Activated CD8-positive, alpha-beta T cell treated with anti-CD3 and anti-CD28 coated beads for 36 hours (primary cell): ENCODE measurements at regions not wholly inside any gene's neighbourhood (a gene's known extent, or its start where the extent isn't known, plus 50 kb on each side); places are given as distances from the start of the nearest gene placed in this dataset.

ENCODE experiments used
- ATAC-seq: fragments of 200-7000 bp; cut with Tn5 transposase; one replicate; pipeline ENCODE4 v1.10.0; 2021; ENCODE audit warnings: mild to moderate bottlenecking, moderate library complexity
- CTCF ChIA-PET: fragments of 350-600 bp; sonication (Branson Sonifier 250); formaldehyde crosslinking; loops from one replicate; lab custom pipeline; 2021; ENCODE audit warnings: antibody characterized with exemption; lab: Charles Lee
- POLR2A ChIA-PET: fragments of 350-600 bp; sonication (Branson Sonifier 250); formaldehyde crosslinking; loops from one replicate; lab custom pipeline; 2021; ENCODE audit warnings: antibody characterized with exemption; lab: Charles Lee
- DNase-seq: peaks from one replicate; pipeline ENCODE4 v3.0.0-alpha.2; 2020
- H3K27ac Mint-ChIP-seq: one replicate; pipeline ENCODE4 v1.8.0; 2021; ENCODE audit warnings: mild to moderate bottlenecking, mixed read lengths
- H3K27me3 Mint-ChIP-seq: one replicate; pipeline ENCODE4 v1.8.0; 2021; ENCODE audit warnings: mixed read lengths
- H3K36me3 Mint-ChIP-seq: one replicate; pipeline ENCODE4 v1.8.0; 2021; ENCODE audit warnings: low read depth, mixed read lengths
- H3K4me1 Mint-ChIP-seq: one replicate; pipeline ENCODE4 v1.8.0; 2021; ENCODE audit warnings: low read depth, mixed read lengths
- H3K4me3 Mint-ChIP-seq: one replicate; pipeline ENCODE4 v1.8.0; 2021; ENCODE audit warnings: mild to moderate bottlenecking, moderate library complexity, mixed read lengths
- H3K9me3 Mint-ChIP-seq: one replicate; pipeline ENCODE4 v1.8.0; 2021; ENCODE audit warnings: mixed read lengths
- intact Hi-C: fragments of 100-400 bp; cut with micrococcal nuclease; formaldehyde crosslinking; loops from one replicate; pipeline ENCODE4 v1.10.0; 2022
- TF ChIP-seq, protein P1 (sequence below): fragments of 200-600 bp; IDR thresholded peaks from one replicate; pipeline ENCODE4 v1.8.0; 2022; ENCODE audit warnings: antibody characterized with exemption, mild to moderate bottlenecking

DNA sequence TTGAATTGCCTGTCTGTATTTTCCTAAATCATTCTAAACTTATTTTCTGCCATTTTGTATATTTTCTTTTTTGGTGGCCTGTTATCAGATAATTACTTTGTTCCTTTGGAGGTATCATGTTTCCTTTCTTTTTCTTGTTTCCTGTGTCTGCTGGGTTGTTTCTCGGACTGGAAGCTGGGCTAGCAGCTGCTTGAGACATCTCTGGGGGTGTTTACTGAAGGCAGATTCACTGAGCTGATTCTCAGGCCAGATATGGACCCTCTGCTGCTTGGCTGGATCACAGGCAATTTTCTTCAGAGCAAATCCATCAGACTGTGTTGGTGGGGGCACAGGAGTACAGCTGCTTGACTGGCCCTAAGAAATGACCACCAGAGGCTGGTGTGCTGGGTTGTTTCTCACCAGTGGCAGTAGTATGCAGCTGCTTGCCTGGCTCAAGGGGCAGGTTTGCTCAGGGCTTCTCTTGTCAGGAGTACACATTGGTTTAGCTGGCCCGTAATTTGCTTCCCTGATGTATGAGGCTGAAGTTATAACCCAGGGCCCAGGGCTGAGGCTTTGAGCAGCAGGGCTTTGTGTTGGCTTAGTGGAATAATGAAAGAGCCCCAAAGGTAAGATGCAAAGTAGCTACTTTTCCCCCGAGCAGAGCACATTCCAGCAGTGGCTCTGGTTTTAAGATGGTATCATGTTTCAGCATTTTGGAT lies 680.6 kb downstream of the TECRL start:
- DNase-seq (no peak), ATAC-seq (no peak)
- peaks cover 9% of the 10 kb centered on the region for H3K9me3 Mint-ChIP-seq
- no peaks in the 10 kb centered on the region for H3K36me3 Mint-ChIP-seq
- H3K4me3 Mint-ChIP-seq, result no peak overlapping the region
- H3K27ac Mint-ChIP-seq, result no peak overlapping the region
- no peaks in the 10 kb centered on the region for H3K27me3 Mint-ChIP-seq
- H3K4me1 Mint-ChIP-seq, result no peaks in the 10 kb centered on the region
- intact Hi-C loops, result no loop called here
- TF ChIP-seq, protein P1, sequence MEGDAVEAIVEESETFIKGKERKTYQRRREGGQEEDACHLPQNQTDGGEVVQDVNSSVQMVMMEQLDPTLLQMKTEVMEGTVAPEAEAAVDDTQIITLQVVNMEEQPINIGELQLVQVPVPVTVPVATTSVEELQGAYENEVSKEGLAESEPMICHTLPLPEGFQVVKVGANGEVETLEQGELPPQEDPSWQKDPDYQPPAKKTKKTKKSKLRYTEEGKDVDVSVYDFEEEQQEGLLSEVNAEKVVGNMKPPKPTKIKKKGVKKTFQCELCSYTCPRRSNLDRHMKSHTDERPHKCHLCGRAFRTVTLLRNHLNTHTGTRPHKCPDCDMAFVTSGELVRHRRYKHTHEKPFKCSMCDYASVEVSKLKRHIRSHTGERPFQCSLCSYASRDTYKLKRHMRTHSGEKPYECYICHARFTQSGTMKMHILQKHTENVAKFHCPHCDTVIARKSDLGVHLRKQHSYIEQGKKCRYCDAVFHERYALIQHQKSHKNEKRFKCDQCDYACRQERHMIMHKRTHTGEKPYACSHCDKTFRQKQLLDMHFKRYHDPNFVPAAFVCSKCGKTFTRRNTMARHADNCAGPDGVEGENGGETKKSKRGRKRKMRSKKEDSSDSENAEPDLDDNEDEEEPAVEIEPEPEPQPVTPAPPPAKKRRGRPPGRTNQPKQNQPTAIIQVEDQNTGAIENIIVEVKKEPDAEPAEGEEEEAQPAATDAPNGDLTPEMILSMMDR, result no peak
- CTCF ChIA-PET, result no interaction called here
- POLR2A ChIA-PET, result no interaction called here

GRCh38 chr4:63717384-63717783 lies 691.9 kb downstream of the TECRL start:
- DNase-seq (no peak), ATAC-seq (no peak)
- no peak overlapping the region for H3K4me3 Mint-ChIP-seq
- POLR2A ChIA-PET, result no interaction called here
- TF ChIP-seq, protein P1, result no peak
- H3K36me3 Mint-ChIP-seq, result no peaks in the 10 kb centered on the region
- CTCF ChIA-PET, result no interaction called here
- no peak overlapping the region for H3K27ac Mint-ChIP-seq
- peaks cover 4% of the 10 kb centered on the region for H3K9me3 Mint-ChIP-seq
- no peaks in the 10 kb centered on the region for H3K27me3 Mint-ChIP-seq
- intact Hi-C loops, result no loop called here
- no peaks in the 10 kb centered on the region for H3K4me1 Mint-ChIP-seq

DNA sequence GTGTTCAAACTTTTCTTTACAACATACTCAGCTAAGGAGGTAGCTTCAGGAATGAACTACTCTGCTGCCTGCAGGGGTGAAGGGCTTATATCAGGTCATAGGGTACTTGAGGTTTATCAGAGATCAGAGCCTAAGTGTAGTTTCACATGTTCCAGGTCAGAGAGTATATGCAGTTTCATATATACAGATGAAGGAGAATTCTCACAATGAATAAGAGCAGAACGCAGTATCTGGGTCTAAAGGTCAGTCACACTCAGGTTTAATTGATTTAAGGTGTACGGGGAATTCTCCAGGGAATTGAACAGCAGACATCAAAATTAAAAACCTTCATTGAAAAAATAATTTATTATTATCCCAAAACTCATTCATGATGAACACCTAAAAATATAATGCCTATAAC lies 700.6 kb downstream of the TECRL start:
- no peak overlapping the region for H3K27ac Mint-ChIP-seq
- ATAC-seq (no peak), DNase-seq (no peak)
- TF ChIP-seq, protein P1, result no peak
- H3K4me1 Mint-ChIP-seq, result no peaks in the 10 kb centered on the region
- ChIA-PET CTCF (no interaction called here), POLR2A (no interaction called here)
- H3K27me3 Mint-ChIP-seq, result no peaks in the 10 kb centered on the region
- intact Hi-C loops, result no loop called here
- no peaks in the 10 kb centered on the region for H3K36me3 Mint-ChIP-seq
- H3K9me3 Mint-ChIP-seq, result no peaks in the 10 kb centered on the region
- H3K4me3 Mint-ChIP-seq, result no peak overlapping the region

GRCh38 chr4:63700569-63700968 lies 708.7 kb downstream of the TECRL start:
- ATAC-seq (no peak), DNase-seq (no peak)
- no peak overlapping the region for H3K4me3 Mint-ChIP-seq
- H3K27ac Mint-ChIP-seq, result no peak overlapping the region
- TF ChIP-seq, protein P1, result no peak
- intact Hi-C loops, result no loop called here
- H3K4me1 Mint-ChIP-seq, result no peaks in the 10 kb centered on the region
- ChIA-PET CTCF (no interaction called here), POLR2A (no interaction called here)
- no peaks in the 10 kb centered on the region for H3K27me3 Mint-ChIP-seq
- H3K36me3 Mint-ChIP-seq, result no peaks in the 10 kb centered on the region
- H3K9me3 Mint-ChIP-seq, result peaks cover 1% of the 10 kb centered on the region

GRCh38 chr4:63693321-63693720 lies 715.9 kb downstream of the TECRL start:
- no peaks in the 10 kb centered on the region for H3K27me3 Mint-ChIP-seq
- CTCF ChIA-PET, result no interaction called here
- intact Hi-C loops, result no loop called here
- no peak overlapping the region for H3K27ac Mint-ChIP-seq
- H3K4me3 Mint-ChIP-seq, result no peak overlapping the region
- TF ChIP-seq, protein P1, result no peak
- no peak for DNase-seq
- peaks cover 13% of the 10 kb centered on the region for H3K9me3 Mint-ChIP-seq
- ATAC-seq, result no peak
- no peaks in the 10 kb centered on the region for H3K36me3 Mint-ChIP-seq
- POLR2A ChIA-PET, result no interaction called here
- H3K4me1 Mint-ChIP-seq, result no peaks in the 10 kb centered on the region
